B cell (primary cell): ENCODE measurements at regions not wholly inside any gene's neighbourhood (a gene's known extent, or its start where the extent isn't known, plus 50 kb on each side); places are given as distances from the start of the nearest gene placed in this dataset.

Source experiments
- ATAC-seq: fragments of 200-7000 bp; cut with Tn5 transposase; one replicate; pipeline ENCODE4 v1.10.0; 2021; ENCODE audit warnings: low read depth, mild to moderate bottlenecking, moderate number of reproducible peaks, moderate library complexity
- CTCF ChIA-PET: fragments of 350-600 bp; sonication (Branson Sonifier 250); formaldehyde crosslinking; loops from one replicate; lab custom pipeline; 2021; ENCODE audit warnings: antibody characterized with exemption, inconsistent platforms; lab: Charles Lee
- POLR2A ChIA-PET: fragments of 350-600 bp; sonication (Branson Sonifier 250); formaldehyde crosslinking; loops from one replicate; lab custom pipeline; 2021; ENCODE audit warnings: antibody characterized with exemption; lab: Charles Lee
- DNase-seq: peaks from one replicate; pipeline ENCODE4 v3.0.0; 2013
- H2AFZ ChIP-seq: 2 replicates; pipeline ENCODE4 v1.6.1; 2012; ENCODE audit warnings: mild to moderate bottlenecking, low read depth, low read length; ENCODE audit not compliant: insufficient read depth, poor library complexity, severe bottlenecking
- H3K27ac ChIP-seq, 2 donors: 1 replicate in 1 of 2; 2 replicates in 1 of 2; pipeline ENCODE4 v1.5.1; 2012 to 2013; ENCODE audit warnings: low read length in 2 of 2, mild to moderate bottlenecking in 2 of 2, moderate library complexity in 1 of 2
- H3K27me3 ChIP-seq, 4 experiments: fragments of 200-600 bp in 1 of 4; sonication (generic) in 1 of 4; replicated peaks in 1 of 4; 1 replicate in 2 of 4; 2 replicates in 2 of 4; pipeline versions ENCODE4 v1.6.1 to v1.7.0; 2013 to 2016; ENCODE audit warnings: low read length in 3 of 4, mild to moderate bottlenecking in 2 of 4, mixed read lengths in 1 of 4, moderate library complexity in 1 of 4; ENCODE audit not compliant: insufficient read depth in 4 of 4, control insufficient read depth in 3 of 4; ENCODE audit errors: control extremely low read depth in 1 of 4
- H3K36me3 ChIP-seq, 2 experiments: replicated peaks in 1 of 2; 1 replicate in 1 of 2; 2 replicates in 1 of 2; pipeline versions ENCODE4 v1.6.1 to v1.7.1; 2013; ENCODE audit warnings: low read length in 1 of 2; ENCODE audit not compliant: insufficient read depth in 2 of 2, control insufficient read depth in 1 of 2; ENCODE audit errors: control extremely low read depth in 1 of 2, extremely low read depth in 1 of 2
- H3K4me1 ChIP-seq, 2 donors: fragments of 200-600 bp in 1 of 2; sonication (generic) in 1 of 2; 1 replicate in 1 of 2; 2 replicates in 1 of 2; pipeline versions ENCODE4 v1.5.1 to v1.6.1; 2013 to 2017; ENCODE audit warnings: low read length in 2 of 2; ENCODE audit not compliant: control insufficient read depth in 2 of 2, insufficient read depth in 2 of 2
- H3K4me2 ChIP-seq: replicated peaks from 2 replicates; pipeline ENCODE3; 2012; ENCODE audit warnings: mild to moderate bottlenecking, low read depth, low read length; ENCODE audit not compliant: poor library complexity, severe bottlenecking
- H3K4me3 ChIP-seq, 5 experiments: fragments of 200-600 bp in 1 of 5; sonication (generic) in 1 of 5; 1 replicate in 3 of 5; 2 replicates in 2 of 5; pipeline versions ENCODE4 v1.5.1 to v1.7.0; 2011 to 2016; ENCODE audit warnings: low read length in 4 of 5, mild to moderate bottlenecking in 4 of 5, low read depth in 2 of 5, control low read depth in 1 of 5, moderate library complexity in 1 of 5; ENCODE audit not compliant: insufficient read depth in 1 of 5; ENCODE audit errors: control extremely low read depth in 1 of 5, extremely low read depth in 1 of 5
- H3K79me2 ChIP-seq: fragments of 200-600 bp; sonication (generic); one replicate; pipeline ENCODE4 v1.6.0; 2016; ENCODE audit warnings: low read length; ENCODE audit not compliant: control insufficient read depth, insufficient read depth
- H3K9ac ChIP-seq: fragments of 200-600 bp; sonication (generic); 2 replicates; pipeline ENCODE4 v1.6.1; 2017; ENCODE audit warnings: mild to moderate bottlenecking, low read length, moderate library complexity
- H3K9me3 ChIP-seq, 3 donors: one replicate each; pipeline versions ENCODE4 v1.6.1 to v1.7.1; 2013; ENCODE audit warnings: low read length in 2 of 3; ENCODE audit not compliant: control insufficient read depth in 2 of 3, insufficient read depth in 1 of 3; ENCODE audit errors: control extremely low read depth in 1 of 3
- H4K20me1 ChIP-seq: 2 replicates; pipeline ENCODE4 v1.6.0; 2012; ENCODE audit warnings: mild to moderate bottlenecking, low read length; ENCODE audit not compliant: insufficient read depth, control insufficient read depth, poor library complexity, severe bottlenecking
- H3K27ac Mint-ChIP-seq: one replicate; pipeline ENCODE4 v1.8.0; 2021; ENCODE audit warnings: mixed read lengths
- H3K27me3 Mint-ChIP-seq: one replicate; pipeline ENCODE4 v1.8.0; 2021; ENCODE audit warnings: mixed read lengths
- H3K4me1 Mint-ChIP-seq: one replicate; pipeline ENCODE4 v1.8.0; 2021; ENCODE audit warnings: mixed read lengths
- H3K4me3 Mint-ChIP-seq: one replicate; pipeline ENCODE4 v1.8.0; 2021; ENCODE audit warnings: mixed read lengths
- H3K9me3 Mint-ChIP-seq: one replicate; pipeline ENCODE4 v1.8.0; 2022; ENCODE audit warnings: mixed read lengths; ENCODE audit not compliant: insufficient read depth
- EZH2 ChIP-seq: IDR thresholded peaks from 2 replicates; pipeline ENCODE4 v1.6.1; 2012; ENCODE audit warnings: borderline replicate concordance, low read depth, mild to moderate bottlenecking, moderate library complexity, low read length; ENCODE audit not compliant: insufficient read depth, poor library complexity, severe bottlenecking
- WGBS: methylation state at CpG from one replicate; pipeline ENCODE4 v1.1.5; 2013; ENCODE audit warnings: missing lambda C conversion rate; ENCODE audit not compliant: insufficient coverage; 5-methylcytosine and 5-hydroxymethylcytosine counted together
- intact Hi-C: fragments of 100-400 bp; cut with micrococcal nuclease; formaldehyde crosslinking; loops from one replicate; pipeline ENCODE4 v1.10.0; 2022
- TF ChIP-seq, protein P1 (sequence below): fragments of 200-600 bp; IDR thresholded peaks from one replicate; pipeline ENCODE4 v1.8.0; 2022; ENCODE audit warnings: antibody characterized with exemption, mild to moderate bottlenecking

DNA sequence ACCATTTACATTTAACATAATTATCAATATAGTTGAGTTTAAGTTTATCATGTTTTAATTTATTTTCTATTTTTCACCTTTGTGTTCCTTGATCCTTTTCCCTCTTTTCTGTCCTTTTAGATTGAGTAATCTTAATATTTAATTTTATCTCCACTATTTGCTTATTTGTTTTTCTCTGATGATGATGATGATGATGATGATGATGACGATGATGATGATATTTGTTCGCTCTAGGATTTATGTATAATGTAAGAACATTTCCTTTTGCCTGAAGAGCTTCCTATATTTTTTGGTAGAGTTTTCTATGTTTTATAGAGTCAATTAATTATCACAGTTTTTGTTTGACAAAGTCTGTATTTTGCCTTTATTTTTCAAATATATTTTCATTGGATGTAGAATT, 104.2 kb downstream of the GLRX3 start:
- H4K20me1 ChIP-seq: no peaks in the 10 kb centered on the region
- no peak overlapping the region for H2AFZ ChIP-seq
- ChIA-PET POLR2A (no interaction called here), CTCF (no interaction called here)
- no peak overlapping the region for H3K27ac Mint-ChIP-seq
- no CpG with 5 or more reads among the region's 2 CpGs for WGBS
- H3K9me3 ChIP-seq: peaks cover 0 to 7% (median 6%) of the 10 kb centered on the region in 3 donors
- no peak overlapping the region for H3K4me3 Mint-ChIP-seq
- no peak for DNase-seq
- no peaks in the 10 kb centered on the region for H3K4me1 Mint-ChIP-seq
- no peak overlapping the region for H3K27ac ChIP-seq
- H3K79me2 ChIP-seq: no peaks in the 10 kb centered on the region
- no peak overlapping the region for H3K4me2 ChIP-seq
- peaks cover 10% of the 10 kb centered on the region for H3K27me3 Mint-ChIP-seq
- intact Hi-C loops: no loop called here
- H3K9ac ChIP-seq: no peak overlapping the region
- no peak for ATAC-seq
- H3K36me3 ChIP-seq: no peaks in the 10 kb centered on the region
- H3K27me3 ChIP-seq: peaks cover 0 to 4% (median 1%) of the 10 kb centered on the region in 4 experiments
- no peak overlapping the region for H3K4me3 ChIP-seq
- H3K9me3 Mint-ChIP-seq: peaks cover 2% of the 10 kb centered on the region
- TF ChIP-seq EZH2: no peak
- H3K4me1 ChIP-seq: no peaks in the 10 kb centered on the region

DNA sequence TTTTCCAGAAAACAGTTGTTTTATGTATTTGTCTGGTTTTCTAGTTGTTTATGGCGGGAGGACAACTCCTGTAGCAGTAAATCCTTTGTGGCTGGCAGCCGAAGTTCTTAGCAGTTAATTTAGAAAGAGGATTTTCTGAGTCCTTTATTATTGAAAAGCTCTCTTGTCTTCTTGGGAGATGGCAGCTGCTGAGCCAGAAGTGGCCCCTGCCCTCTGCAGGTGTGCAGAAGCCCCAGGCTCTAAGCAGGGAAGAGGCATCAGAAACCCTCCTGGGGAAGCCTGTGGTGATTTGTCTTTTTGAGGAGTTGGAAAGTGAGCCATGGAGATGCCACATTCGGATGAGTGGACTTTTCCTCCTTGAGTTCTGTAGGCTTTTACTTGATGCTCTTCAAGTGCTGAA, 106.3 kb downstream of the GLRX3 start:
- H3K4me3 Mint-ChIP-seq: no peak overlapping the region

More for the DNA sequence above, 106.3 kb downstream of the GLRX3 start:
- no peak overlapping the region for H3K27ac Mint-ChIP-seq
- Histone ChIP-seq H3K4me1 (no peaks in the 10 kb centered on the region), H3K79me2 (no peaks in the 10 kb centered on the region), H3K9ac (no peak overlapping the region), H3K9me3 (peaks cover 0 to 7% (median 6%) of the 10 kb centered on the region in 3 donors), H3K27me3 (peaks cover 0 to 4% (median 1%) of the 10 kb centered on the region in 4 experiments), H3K4me3 (no peak overlapping the region), H3K4me2 (no peak overlapping the region), H3K27ac (no peak overlapping the region), H2AFZ (no peak overlapping the region), H3K36me3 (no peaks in the 10 kb centered on the region), H4K20me1 (no peaks in the 10 kb centered on the region)
- CTCF ChIA-PET: no interaction called here
- TF ChIP-seq EZH2: no peak
- TF ChIP-seq, protein P1, sequence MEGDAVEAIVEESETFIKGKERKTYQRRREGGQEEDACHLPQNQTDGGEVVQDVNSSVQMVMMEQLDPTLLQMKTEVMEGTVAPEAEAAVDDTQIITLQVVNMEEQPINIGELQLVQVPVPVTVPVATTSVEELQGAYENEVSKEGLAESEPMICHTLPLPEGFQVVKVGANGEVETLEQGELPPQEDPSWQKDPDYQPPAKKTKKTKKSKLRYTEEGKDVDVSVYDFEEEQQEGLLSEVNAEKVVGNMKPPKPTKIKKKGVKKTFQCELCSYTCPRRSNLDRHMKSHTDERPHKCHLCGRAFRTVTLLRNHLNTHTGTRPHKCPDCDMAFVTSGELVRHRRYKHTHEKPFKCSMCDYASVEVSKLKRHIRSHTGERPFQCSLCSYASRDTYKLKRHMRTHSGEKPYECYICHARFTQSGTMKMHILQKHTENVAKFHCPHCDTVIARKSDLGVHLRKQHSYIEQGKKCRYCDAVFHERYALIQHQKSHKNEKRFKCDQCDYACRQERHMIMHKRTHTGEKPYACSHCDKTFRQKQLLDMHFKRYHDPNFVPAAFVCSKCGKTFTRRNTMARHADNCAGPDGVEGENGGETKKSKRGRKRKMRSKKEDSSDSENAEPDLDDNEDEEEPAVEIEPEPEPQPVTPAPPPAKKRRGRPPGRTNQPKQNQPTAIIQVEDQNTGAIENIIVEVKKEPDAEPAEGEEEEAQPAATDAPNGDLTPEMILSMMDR: no peak
- no peaks in the 10 kb centered on the region for H3K4me1 Mint-ChIP-seq
- intact Hi-C loops: no loop called here
- POLR2A ChIA-PET: no interaction called here
- 72% methylated on average over 2 of the region's 3 CpGs for WGBS
- peaks cover 18% of the 10 kb centered on the region for H3K27me3 Mint-ChIP-seq
- DNase-seq (no peak), ATAC-seq (no peak)
- H3K9me3 Mint-ChIP-seq: peaks cover 2% of the 10 kb centered on the region
